PFSK-1 (cell line): ENCODE measurements at regions not wholly inside any gene's neighbourhood (a gene's known extent, or its start where the extent isn't known, plus 50 kb on each side); places are given as distances from the start of the nearest gene placed in this dataset.

ENCODE experiments used
- FOXP2 ChIP-seq: optimal IDR thresholded peaks from 2 replicates; pipeline ENCODE3; 2011; ENCODE audit warnings: borderline replicate concordance, control low read depth, inconsistent platforms; ENCODE audit not compliant: insufficient read depth; ENCODE audit errors: extremely low read length, extremely low read depth
- POLR2AphosphoS5 ChIP-seq: IDR thresholded peaks from 2 replicates; pipeline ENCODE4 v1.6.1; 2012; ENCODE audit warnings: low read depth, mild to moderate bottlenecking, control low read depth, low read length, moderate library complexity
- SIN3A ChIP-seq: IDR thresholded peaks from 2 replicates; pipeline ENCODE4 v1.6.1; 2012; ENCODE audit warnings: mild to moderate bottlenecking, low read length, moderate library complexity, borderline replicate concordance; ENCODE audit not compliant: insufficient read depth
- TAF1 ChIP-seq: IDR thresholded peaks from 2 replicates; pipeline ENCODE4 v1.6.1; 2012; ENCODE audit warnings: low read length, control low read depth, borderline replicate concordance; ENCODE audit not compliant: insufficient read depth
- TF ChIP-seq, protein P1 (sequence below), 2 experiments: IDR thresholded peaks; 2 replicates each; pipeline versions ENCODE4 v1.6.1 to v1.8.0; 2011 to 2012; ENCODE audit warnings: low read depth in 2 of 2, low read length in 2 of 2, control low read depth in 1 of 2, inconsistent platforms in 1 of 2, mild to moderate bottlenecking in 1 of 2, moderate library complexity in 1 of 2; ENCODE audit not compliant: insufficient read depth in 1 of 2

DNA sequence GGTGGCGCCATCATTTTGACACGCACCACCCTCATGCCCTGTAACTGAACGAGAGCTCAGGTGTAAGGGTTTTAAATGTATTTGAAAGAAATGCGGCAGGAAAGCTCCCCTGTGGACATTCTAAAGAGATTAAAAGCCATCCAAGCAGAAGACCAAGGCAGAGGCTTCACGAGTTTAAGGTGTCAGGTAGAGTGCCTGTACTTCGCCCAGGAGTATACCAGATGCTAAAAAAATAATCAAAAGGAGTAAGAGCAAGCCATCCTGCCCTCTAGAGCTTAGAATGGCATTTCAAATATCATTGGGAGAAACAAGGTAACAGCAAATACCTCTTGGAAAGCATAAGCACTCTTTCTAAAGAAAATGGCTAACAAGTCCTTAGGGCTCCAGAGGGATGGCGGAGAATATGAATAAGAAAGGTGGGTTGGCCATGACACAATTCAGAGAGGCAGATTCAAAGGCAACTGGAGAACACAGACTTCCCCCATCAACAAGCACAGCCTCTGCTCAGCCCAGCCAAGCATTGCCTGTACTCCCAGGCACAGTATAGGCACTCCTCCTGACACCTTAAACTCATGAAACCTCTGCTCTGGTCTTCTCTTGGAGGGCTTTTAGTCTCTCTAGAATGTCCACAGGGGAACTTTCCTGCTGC lies 447.6 kb downstream of the SUCLA2 start:
- TF ChIP-seq, protein P1, sequence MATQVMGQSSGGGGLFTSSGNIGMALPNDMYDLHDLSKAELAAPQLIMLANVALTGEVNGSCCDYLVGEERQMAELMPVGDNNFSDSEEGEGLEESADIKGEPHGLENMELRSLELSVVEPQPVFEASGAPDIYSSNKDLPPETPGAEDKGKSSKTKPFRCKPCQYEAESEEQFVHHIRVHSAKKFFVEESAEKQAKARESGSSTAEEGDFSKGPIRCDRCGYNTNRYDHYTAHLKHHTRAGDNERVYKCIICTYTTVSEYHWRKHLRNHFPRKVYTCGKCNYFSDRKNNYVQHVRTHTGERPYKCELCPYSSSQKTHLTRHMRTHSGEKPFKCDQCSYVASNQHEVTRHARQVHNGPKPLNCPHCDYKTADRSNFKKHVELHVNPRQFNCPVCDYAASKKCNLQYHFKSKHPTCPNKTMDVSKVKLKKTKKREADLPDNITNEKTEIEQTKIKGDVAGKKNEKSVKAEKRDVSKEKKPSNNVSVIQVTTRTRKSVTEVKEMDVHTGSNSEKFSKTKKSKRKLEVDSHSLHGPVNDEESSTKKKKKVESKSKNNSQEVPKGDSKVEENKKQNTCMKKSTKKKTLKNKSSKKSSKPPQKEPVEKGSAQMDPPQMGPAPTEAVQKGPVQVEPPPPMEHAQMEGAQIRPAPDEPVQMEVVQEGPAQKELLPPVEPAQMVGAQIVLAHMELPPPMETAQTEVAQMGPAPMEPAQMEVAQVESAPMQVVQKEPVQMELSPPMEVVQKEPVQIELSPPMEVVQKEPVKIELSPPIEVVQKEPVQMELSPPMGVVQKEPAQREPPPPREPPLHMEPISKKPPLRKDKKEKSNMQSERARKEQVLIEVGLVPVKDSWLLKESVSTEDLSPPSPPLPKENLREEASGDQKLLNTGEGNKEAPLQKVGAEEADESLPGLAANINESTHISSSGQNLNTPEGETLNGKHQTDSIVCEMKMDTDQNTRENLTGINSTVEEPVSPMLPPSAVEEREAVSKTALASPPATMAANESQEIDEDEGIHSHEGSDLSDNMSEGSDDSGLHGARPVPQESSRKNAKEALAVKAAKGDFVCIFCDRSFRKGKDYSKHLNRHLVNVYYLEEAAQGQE (IDR thresholded peaks at IDR 0.05; ENCODE audit: insufficient read depth in 1 of 2, low read depth in 2 of 2, low read length in 2 of 2) = no peak
- no peak for TF ChIP-seq POLR2AphosphoS5
- TF ChIP-seq SIN3A = no peak
- TF ChIP-seq TAF1 = no peak
- no peak for TF ChIP-seq FOXP2
